BE2C (cell line): ENCODE measurements at regions not wholly inside any gene's neighbourhood (a gene's known extent, or its start where the extent isn't known, plus 50 kb on each side); places are given as distances from the start of the nearest gene placed in this dataset.

Experiments used
- DNase-seq: peaks from one replicate; pipeline ENCODE4 v3.0.0-alpha.2; 2020
- H3K27me3 ChIP-seq: fragments of 250-450 bp; sonication (Bioruptor Pico); 2 replicates; pipeline ENCODE4 v1.5.1; 2020; ENCODE audit warnings: mild to moderate bottlenecking
- H3K36me3 ChIP-seq: fragments of 250-450 bp; sonication (Bioruptor Pico); 2 replicates; pipeline ENCODE4 v1.5.1; 2020; ENCODE audit warnings: mild to moderate bottlenecking
- H3K4me1 ChIP-seq: fragments of 250-450 bp; sonication (Bioruptor Pico); 2 replicates; pipeline ENCODE4 v1.5.1; 2020
- H3K4me3 ChIP-seq: 2 replicates; pipeline ENCODE4 v1.5.1; 2011; ENCODE audit warnings: low read depth, low read length
- H3K9me3 ChIP-seq: fragments of 250-450 bp; sonication (Bioruptor Pico); 2 replicates; pipeline ENCODE4 v1.5.1; 2020
- CTCF ChIP-seq: IDR thresholded peaks from 2 replicates; pipeline ENCODE4 v1.5.1; 2012; ENCODE audit warnings: mild to moderate bottlenecking, low read depth, low read length

GRCh38 chr5:1698589-1699316, 100.9 kb downstream of the MRPL36 start:
- no peak for TF ChIP-seq CTCF
- H3K9me3 ChIP-seq = no peaks in the 10 kb centered on the region
- no peaks in the 10 kb centered on the region for H3K36me3 ChIP-seq
- DNase-seq = no peak
- no peak overlapping the region for H3K4me3 ChIP-seq
- peaks cover 5% of the 10 kb centered on the region; the same call in 1 of the 2 replicates for H3K27me3 ChIP-seq
- no peaks in the 10 kb centered on the region for H3K4me1 ChIP-seq

GRCh38 chr5:1692381-1692780, 107.3 kb downstream of the MRPL36 start:
- Histone ChIP-seq H3K4me1 (no peaks in the 10 kb centered on the region), H3K36me3 (no peaks in the 10 kb centered on the region), H3K4me3 (no peak overlapping the region), H3K27me3 (peaks cover 10% of the 10 kb centered on the region; the same call in 1 of the 2 replicates), H3K9me3 (no peaks in the 10 kb centered on the region)
- no peak for DNase-seq
- TF ChIP-seq CTCF = no peak

- Histone ChIP-seq H3K4me1 (no peaks in the 10 kb centered on the region), H3K9me3 (no peaks in the 10 kb centered on the region), H3K4me3 (no peak overlapping the region), H3K27me3 (no peaks in the 10 kb centered on the region), H3K36me3 (no peaks in the 10 kb centered on the region)
- no peak for TF ChIP-seq CTCF
- DNase-seq = no peak
These were observed 112.2 kb downstream of the MRPL36 start for GRCh38 chr5:1687301-1687970.

GRCh38 chr5:1686016-1686802, 113.4 kb downstream of the MRPL36 start:
- Histone ChIP-seq H3K27me3 (no peaks in the 10 kb centered on the region), H3K36me3 (no peaks in the 10 kb centered on the region), H3K4me3 (no peak overlapping the region), H3K4me1 (no peaks in the 10 kb centered on the region), H3K9me3 (no peaks in the 10 kb centered on the region)
- no peak for DNase-seq
- no peak for TF ChIP-seq CTCF

- no peaks in the 10 kb centered on the region for H3K4me1 ChIP-seq
These were observed 114.6 kb downstream of the MRPL36 start for GRCh38 chr5:1685066-1685465.

More at GRCh38 chr5:1685066-1685465, 114.6 kb downstream of the MRPL36 start:
- Histone ChIP-seq H3K36me3 (no peaks in the 10 kb centered on the region), H3K27me3 (no peaks in the 10 kb centered on the region), H3K9me3 (no peaks in the 10 kb centered on the region), H3K4me3 (no peak overlapping the region)
- no peak for DNase-seq
- no peak for TF ChIP-seq CTCF
